ENCODE measurements at regions not wholly inside any gene's neighbourhood (a gene's known extent, or its start where the extent isn't known, plus 50 kb on each side); places are given as distances from the start of the nearest gene placed in this dataset.
A peak's percentile ranks its signal among the peaks of the same experiment; 100 is the strongest.

DNA sequence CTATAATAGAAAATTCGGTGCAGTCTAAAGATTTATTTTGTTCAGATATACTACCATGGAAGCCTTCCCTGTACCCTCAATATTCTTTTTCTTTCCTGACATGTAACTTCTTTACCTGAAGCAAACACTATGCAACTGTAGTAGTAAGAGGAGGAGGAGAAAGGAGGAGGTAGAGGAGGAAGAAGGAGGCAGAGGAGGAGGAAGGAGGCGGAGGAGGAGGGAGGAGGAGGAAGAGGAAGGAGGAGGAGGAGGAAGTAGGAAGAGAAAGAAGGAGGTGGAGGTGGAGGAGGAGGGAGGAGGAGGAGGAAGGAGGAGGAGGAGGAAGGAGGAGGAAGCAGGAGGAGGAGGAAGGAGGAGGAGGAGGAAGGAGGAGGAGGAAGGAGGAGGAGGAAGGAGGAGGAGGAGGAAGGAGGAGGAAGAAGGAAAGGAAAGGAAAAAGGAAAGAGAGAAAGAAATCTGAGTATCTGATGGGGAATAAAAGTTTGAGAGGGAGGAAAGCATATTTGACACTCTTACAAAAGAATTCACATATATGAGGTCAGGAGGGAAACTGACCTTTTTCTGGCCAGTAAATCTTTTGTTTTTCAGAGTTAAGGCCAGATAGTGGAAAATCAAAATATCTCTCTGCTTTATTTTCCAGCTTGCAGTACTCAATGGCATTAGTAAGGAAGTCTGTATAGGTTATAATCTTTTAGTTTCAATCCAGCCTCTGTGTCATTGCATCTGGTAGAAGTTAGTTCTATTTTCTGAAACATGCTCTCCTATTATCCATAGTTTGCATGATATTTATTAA is 114.5 kb upstream of the LPAR1 start:
- ATAC-seq (ENCODE audit: poor library complexity) (no peak), DNase-seq (no peak)
- intact Hi-C loops (cut with DNase I): no loop called here

DNA sequence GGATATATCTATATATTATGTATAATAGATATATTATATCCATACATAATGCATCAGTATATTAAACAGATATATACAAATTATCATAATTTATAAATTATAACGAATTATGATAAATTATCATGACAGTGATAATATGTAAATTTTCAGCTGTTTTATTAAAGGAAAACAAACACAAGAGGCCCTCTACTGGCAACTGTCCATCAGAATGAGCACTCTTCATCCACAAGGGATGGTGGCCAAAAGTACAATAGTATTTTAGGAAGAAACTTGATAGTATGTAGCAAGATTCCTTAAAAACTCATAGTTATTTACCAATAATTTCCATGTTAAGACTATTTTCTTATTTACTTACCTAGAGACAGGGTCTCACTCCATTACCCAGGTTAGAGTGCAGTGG is 113.3 kb upstream of the LPAR1 start:
- DNase-seq (no peak), ATAC-seq (ENCODE audit: poor library complexity) (no peak)
- intact Hi-C loops (cut with DNase I): no loop called here

DNA sequence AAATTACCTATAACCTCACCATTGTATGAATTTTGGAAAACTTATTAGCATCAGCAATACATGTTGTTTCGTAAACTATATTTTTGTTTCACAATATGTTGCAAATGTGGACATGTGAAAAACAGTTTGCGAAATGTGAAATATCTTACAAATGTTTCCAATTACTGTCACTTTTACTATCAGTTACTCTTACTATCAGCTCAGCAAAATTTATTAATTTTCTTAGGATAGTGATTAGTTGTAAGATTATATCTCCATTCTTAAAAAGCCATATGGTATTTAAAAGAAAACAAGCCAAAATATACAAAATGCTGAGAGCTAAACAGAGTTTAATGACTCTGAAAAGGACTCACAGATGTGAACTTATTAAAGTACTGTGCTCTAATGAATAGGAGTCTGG is 111.9 kb upstream of the LPAR1 start:
- intact Hi-C loops (cut with DNase I): no loop called here

DNA sequence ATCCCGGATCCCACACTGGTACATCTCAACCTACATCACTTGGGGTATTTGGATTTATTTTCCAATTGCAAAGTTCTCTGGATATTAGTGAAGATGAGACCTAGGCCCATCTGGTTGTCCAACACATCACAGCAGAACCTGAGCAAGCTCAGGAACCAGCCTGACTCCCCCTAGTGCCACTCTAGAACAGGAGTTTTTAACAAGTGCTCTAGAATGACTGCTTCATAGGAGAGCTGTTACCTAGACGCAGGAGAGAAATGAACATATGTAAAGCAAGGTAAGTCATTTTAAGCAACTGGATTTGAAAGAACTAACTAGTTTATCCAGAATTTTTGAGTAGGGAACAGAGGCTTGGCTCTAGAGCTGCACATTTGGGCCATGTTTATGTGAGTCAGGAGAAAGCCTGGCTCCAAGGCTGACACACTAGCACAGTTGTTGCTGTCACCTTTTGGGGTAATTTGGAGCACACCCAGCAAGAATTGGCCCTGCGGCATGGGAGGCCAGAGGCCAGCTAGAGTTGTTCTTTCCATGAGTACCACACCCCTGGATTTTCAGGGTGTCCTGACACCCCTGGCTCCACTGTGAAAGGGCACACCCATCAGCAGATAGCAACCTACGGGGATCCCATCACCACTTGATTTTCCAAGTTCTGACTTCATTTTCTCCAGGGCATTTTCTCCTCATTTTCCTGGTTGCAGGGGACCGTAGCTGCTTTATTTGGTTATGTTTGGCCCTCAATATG is 110.9 kb upstream of the LPAR1 start:
- intact Hi-C loops (cut with DNase I): no loop called here
- DNase-seq (peak; percentile 48), ATAC-seq (ENCODE audit: poor library complexity) (peak; percentile 74)

More for the DNA sequence above, 111.9 kb upstream of the LPAR1 start:
- no peak for ATAC-seq (ENCODE audit: poor library complexity)
- DNase-seq: no peak

DNA sequence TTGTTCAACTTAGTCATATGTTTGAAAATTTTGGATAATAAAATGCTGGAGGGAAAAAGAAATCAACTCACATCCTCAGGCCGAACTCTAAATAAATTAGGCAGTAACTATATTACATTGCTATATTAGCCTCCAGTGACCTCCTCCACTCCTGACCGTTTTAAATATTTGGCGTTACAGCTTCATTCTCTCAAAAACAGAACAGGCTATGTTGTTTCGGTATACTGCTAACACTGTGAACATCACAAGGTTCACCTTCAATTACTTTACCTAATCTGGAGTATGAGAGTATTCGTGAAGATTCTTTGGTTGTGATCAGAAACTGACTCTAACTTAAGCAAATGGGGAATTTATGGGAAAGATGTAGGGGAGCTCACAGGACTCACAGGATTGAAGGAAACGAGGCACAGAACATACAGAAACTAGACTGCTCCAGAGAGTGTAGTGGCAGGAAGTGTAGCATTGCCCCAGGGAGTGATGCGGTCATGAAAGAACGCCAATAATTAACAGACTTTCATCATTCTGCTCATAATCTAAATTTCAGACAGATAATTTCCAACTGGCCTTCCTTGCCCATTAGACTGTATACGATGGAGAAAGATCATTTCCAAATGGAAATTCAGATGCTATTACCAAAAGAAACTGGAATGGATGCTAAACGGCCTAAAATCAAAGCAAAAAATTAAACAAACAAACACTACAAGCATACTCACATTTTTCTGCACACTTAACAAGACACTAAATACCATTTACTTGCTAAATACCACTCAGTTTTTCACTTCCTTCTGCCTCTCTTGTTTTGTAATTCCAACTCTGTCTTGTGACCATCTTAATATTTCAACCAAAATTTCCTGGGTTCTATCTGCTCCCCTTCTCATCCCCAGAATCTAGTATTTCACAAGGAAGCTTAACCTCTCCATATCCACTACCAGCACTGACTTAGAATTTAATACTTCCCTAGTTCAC is 110.1 kb upstream of the LPAR1 start:
- peak; percentile 18 for ATAC-seq (ENCODE audit: poor library complexity)
- intact Hi-C loops (cut with DNase I): no loop called here
- no peak for DNase-seq

DNA sequence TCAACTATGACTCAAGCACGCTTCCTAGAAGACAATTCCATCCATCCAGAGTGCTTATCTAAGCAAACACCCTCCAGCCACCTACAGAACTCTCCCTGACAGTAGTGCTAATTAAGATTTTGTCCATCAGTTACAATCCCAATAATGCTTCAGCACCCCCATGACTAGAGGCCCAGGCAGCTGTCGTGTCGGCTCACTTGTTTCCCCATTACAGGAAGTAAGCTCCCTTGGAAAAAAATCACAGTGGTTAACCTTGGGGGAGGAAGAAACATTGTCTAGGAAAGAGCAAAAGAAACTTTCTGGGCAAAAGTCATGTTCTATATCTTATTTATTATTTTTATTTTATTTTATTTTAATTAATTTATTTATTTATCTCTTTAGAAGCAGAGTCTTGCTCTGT is 108.8 kb upstream of the LPAR1 start:
- intact Hi-C loops (cut with DNase I): no loop called here
- ATAC-seq (ENCODE audit: poor library complexity): no peak
- DNase-seq: no peak

DNA sequence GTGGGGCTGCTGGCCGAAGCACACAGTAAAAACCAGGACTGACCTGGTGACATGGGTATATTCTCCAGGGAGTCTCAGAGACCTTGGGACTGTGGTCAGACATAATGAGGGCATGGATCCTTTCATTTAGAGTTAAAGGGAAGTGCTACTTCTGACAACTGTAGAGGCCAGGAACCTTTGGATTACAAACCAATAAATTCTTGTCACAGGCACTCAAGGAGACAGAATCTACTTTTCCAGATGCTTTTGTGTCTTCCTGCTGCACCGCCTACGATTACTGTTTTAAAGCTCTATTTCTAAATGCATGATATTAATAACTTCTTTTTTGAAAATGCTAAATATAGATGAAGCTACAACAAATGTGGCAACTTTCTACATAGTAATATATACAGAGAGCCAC is 106.5 kb upstream of the LPAR1 start:
- intact Hi-C loops (cut with DNase I): no loop called here
- no peak for ATAC-seq (ENCODE audit: poor library complexity)
- no peak for DNase-seq

DNA sequence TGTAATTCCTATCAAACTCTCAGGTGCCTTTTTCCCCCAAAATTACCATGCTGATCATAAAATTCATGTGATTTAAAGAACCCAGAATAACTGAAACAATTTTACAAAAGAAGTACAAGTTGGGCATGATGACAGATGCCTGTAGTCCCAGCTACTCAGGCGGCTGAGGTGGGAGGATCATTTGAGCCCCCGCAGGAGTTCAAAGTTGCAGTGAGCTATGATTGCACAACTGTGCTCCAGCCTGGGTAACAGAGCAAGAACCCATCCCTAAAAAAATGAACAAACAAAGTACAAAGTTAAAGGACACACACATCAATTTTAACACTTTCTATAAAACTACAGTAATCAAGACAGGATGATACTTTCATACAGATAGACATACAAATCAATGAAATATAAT is 97.9 kb upstream of the LPAR1 start:
- intact Hi-C loops (cut with DNase I): no loop called here
- DNase-seq (no peak), ATAC-seq (ENCODE audit: poor library complexity) (no peak)

DNA sequence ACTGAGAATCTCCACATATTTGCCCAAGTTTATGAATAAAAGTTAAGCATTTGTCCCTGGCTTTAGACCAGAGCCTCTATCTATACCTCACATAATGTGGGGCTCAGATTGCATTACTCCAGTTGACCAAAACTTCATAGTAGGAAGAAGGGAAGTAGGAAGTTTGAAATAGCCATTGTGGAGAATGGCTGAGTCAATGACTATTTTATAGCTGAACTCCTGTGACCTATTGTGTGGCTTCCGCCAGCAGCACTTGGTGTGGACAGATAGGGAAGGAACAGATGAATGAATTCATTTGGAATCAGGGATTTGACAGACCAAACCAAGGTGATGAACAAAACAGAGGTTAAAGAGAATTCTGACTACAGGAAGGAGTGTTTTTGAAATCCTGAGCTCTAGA is 92.9 kb upstream of the LPAR1 start:
- DNase-seq (no peak), ATAC-seq (ENCODE audit: poor library complexity) (no peak)
- intact Hi-C loops (cut with DNase I): no loop called here

DNA sequence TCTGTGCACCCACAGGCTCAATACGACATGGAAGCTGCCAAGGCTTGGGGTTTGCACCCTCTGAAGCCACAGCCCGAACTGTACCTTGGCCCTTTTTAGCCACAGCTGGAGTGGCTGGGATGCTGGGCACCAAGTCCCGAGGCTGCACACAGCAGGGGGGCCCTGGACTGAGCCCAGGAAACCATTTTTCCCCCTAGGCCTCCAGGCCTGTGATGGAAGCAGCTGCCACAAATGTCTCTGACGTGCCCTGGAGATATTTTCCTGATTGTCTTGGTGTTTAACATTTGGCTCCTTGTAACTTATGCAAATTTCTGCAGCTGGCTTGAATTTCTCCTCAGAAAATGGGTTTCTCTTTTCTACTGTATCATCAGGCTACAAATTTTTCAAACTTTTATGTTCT is 82.3 kb upstream of the LPAR1 start:
- DNase-seq: no peak
- intact Hi-C loops (cut with DNase I): no loop called here
- ATAC-seq (ENCODE audit: poor library complexity): no peak

DNA sequence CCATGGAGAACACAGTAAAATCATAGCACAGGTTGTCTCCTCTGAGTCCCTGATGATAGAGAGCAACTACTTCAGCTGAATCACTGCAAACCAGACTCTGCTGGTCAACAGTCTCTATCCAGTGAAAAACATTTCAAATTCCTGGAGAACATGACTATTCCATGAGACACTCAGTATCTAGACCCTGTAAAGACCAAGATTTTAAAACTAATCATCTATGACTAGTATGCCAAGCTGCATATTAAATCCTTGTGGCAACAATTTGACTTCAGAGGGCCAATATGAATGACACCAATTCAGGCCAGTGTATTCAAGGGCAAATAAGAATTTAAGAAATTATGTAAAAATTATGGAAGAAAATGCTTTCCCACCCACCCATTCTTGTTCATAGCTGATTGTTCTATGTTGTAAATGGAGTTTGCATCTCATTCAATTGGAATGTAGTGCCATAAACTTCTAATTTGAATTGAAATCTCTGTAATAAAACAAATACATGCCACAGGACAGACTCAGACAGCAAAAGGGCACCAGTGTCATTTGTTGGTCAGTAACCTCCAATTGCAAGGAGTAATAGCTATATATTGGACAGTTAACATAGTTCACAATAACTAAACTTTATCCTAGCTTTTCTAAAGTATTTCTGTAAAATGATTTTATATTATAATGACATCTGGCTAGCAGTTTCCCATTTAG is 80.1 kb upstream of the LPAR1 start:
- DNase-seq (no peak), ATAC-seq (ENCODE audit: poor library complexity) (no peak)
- intact Hi-C loops (cut with DNase I): no loop called here

DNA sequence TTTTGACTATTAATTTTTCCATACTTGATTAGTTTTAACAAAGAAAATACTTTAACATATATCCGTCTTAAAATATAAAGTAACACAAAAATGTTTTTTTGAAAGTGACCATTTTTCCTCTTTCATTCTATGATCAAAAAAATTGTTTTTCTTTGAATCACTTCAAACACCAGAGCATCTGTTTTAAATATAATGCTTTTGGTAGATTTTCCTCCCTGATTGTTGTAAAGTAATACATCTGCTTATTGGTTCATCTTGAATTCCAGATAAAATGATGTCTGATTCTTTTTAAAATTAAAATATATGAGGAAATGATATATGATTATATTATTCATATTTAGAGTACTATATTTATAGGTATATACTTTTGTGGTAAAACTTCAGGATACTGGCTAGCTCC is 76.2 kb upstream of the LPAR1 start:
- ATAC-seq (ENCODE audit: poor library complexity): no peak
- intact Hi-C loops (cut with DNase I): no loop called here
- no peak for DNase-seq

DNA sequence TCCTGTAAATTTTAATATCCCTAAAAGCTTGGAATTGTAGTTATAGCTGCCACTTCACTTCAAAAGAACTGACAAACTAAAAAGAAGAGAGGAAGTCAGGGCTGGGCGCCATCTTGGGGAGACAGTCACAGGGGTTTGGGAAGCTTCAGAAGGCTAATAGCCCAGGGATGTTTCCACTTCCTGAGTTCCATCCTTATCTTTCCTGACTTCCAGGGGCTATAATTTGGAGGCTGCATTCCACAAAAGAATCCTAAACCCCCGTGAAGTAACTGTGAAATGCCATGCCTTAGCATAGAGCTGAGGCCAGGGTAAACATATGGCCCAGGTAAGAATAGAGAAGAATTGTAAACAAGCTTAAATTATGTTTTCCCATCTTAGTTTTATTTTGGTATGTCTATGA is 75.4 kb upstream of the LPAR1 start:
- no peak for ATAC-seq (ENCODE audit: poor library complexity)
- intact Hi-C loops (cut with DNase I): no loop called here
- no peak for DNase-seq

DNA sequence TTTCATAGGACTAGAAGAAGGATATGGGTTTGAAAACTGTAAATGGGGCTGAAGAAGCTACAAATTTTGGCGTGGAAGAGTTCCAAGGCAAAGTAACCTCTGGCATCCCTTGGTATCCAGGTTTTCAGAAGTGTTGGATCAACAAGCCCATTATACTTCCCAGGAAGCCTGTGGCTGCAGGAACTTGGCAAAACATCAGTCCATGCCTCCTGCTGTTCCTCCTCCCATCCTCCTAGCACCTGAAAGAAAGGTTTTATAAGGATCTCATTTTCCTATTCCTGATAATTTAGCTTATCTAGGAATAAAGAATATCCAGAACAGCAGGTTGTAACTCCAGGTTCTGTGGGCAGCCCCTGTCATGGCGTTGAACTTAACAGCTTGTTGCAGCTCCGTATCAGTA is 72.5 kb upstream of the LPAR1 start:
- DNase-seq (no peak), ATAC-seq (ENCODE audit: poor library complexity) (no peak)
- intact Hi-C loops (cut with DNase I): no loop called here

DNA sequence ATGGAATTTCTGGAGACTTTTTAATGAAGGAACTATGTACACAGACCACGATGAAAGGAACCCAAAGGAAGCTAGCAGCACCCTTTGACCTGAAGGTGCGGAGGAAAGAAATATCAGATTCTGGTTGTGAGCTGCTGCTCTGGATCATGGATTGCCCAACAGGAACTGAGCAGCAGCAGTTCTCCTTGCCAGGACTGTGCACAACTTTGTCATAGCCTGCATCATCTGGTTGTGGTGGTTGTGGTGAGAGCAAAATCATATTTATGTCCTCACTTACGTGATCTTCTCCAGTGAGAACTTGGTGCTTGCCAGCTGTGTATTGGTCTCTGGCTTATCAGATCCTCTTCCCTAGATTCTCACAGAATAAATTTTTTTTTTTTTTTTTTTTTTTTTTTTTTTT is 70.7 kb upstream of the LPAR1 start:
- ATAC-seq (ENCODE audit: poor library complexity): no peak

DNA sequence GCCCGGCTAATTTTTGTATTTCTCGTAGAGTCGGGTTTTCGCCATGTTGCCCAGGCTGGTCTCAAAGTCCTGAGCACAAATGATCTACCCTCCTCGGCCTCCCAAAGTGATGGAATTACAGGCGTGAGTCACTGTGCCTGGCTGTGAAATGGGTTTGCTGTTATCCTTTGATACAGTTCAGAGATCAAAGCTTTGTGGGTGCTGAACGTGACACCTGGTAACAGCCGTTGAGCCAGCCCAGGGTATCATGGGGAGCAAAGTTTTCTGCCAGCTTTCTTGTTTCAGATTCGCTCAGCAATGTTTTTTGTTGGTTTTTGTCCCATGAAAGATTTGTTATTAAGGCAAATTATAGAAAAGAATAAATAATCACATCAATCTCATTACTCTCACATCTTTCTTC is 68.9 kb upstream of the LPAR1 start:
- ATAC-seq (ENCODE audit: poor library complexity): no peak
- intact Hi-C loops (cut with DNase I): no loop called here
- DNase-seq: no peak

More for the DNA sequence above, 70.7 kb upstream of the LPAR1 start:
- intact Hi-C loops (cut with DNase I): no loop called here
- no peak for DNase-seq

DNA sequence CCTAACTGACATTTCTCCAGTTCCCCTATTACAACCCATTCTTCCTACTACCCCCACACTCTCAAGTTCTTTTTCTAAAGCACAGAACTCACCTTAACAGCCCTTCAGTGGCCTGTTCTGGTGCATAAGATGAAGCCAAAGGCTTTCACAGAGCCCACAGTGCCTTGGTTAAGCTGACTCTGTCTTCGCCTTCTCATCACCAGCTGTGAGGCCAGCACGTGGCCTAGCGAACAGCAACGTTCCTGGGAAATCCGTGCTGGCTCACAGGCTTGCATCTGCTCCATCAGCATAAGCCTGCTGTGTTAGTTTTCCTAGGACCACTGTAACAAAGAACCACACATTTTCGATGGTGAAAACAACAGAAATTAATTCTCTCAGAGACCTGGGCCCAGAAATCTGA is 67.9 kb upstream of the LPAR1 start:
- DNase-seq (no peak), ATAC-seq (ENCODE audit: poor library complexity) (no peak)
- intact Hi-C loops (cut with DNase I): no loop called here

DNA sequence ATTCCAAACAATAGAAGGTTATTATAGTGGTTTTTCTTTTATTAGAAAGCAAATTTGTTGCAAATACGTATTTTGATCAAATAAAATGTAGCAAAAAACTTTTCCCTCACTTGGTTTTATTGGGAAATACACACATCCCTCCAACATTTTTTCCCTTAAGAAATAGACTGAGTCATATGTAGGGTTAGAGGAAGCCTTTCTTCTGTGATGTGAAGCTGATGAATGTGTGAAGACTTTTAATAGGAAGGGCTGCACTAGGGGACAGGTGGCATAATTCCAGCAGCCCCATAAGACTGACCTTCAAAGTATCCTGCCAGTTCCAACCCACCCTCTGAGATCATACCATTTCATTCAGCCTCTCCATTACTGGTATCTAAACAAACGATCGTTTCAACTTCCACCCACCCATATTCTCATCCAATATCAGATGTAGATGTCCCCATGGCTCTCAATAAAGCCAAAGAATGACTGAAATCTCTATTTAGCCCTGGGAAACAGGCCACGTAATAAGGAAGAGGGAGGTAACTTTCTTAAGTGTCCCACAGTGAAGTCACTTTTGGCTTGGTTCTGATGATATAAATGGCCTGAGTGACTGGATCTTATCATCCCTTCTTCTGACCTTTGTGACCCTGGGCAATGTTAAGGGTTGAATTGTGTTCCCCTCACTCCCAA is 64.7 kb upstream of the LPAR1 start:
- no peak for DNase-seq
- intact Hi-C loops (cut with DNase I): no loop called here
- peak; percentile 85 for ATAC-seq (ENCODE audit: poor library complexity)

Measured in Right ventricle myocardium superior (tissue), 1 donor.